ENCODE measurements at regions not wholly inside any gene's neighbourhood (a gene's known extent, or its start where the extent isn't known, plus 50 kb on each side); places are given as distances from the start of the nearest gene placed in this dataset.

- TF ChIP-seq CTCF (IDR thresholded peaks at IDR 0.05) (no peak), POLR2A (IDR thresholded peaks at IDR 0.05) (no peak)
Observed at GRCh38 chr17:53538129-53538617, 284.6 kb upstream of the KIF2B start.

All from esophagus squamous epithelium (tissue), 4 donors.